ENCODE measurements at regions not wholly inside any gene's neighbourhood (a gene's known extent, or its start where the extent isn't known, plus 50 kb on each side); places are given as distances from the start of the nearest gene placed in this dataset.

- H3K9me3 ChIP-seq (replicated peaks; ENCODE audit: control insufficient read depth, insufficient read depth, low read length): no peaks in the 10 kb centered on the region
- peaks cover 0 to 5% of the 10 kb centered on the region in 2 experiments for H3K27me3 ChIP-seq (ENCODE audit: control insufficient read depth in 2 of 2, insufficient read depth in 2 of 2, low read length in 2 of 2)
- H4K20me1 ChIP-seq (replicated peaks; ENCODE audit: control insufficient read depth, extremely low read depth, insufficient read depth, low read length): no peaks in the 10 kb centered on the region
- FAIRE-seq: no peak
- H3K9me1 ChIP-seq (replicated peaks; ENCODE audit: control insufficient read depth, extremely low read depth, insufficient read depth, low read length): no peaks in the 10 kb centered on the region
- H3K9ac ChIP-seq (replicated peaks; ENCODE audit: extremely low read depth, insufficient read depth, low read length): no peak overlapping the region
- dilution Hi-C loops (cut with MboI; ENCODE audit: extremely low pct_ligation_motif_present, low sequenced_read_pairs) (no loop called here), intact Hi-C loops (cut with micrococcal nuclease) (no loop called here)
- H2AFZ ChIP-seq (ENCODE audit: low read depth, low read length): no peak overlapping the region
- H3K79me2 ChIP-seq (ENCODE audit: control insufficient read depth, insufficient read depth, low read length): no peaks in the 10 kb centered on the region
- no peak for DNase-seq (ENCODE audit: low read depth, low spot score)
- ChIA-PET CTCF (no interaction called here), POLR2A (no interaction called here)
- H3K4me1 ChIP-seq (ENCODE audit: control insufficient read depth, extremely low read depth, insufficient read depth, low read length): no peaks in the 10 kb centered on the region
- H3K4me3 ChIP-seq (replicated peaks in 1 of 3; ENCODE audit: insufficient read depth in 1 of 3, low read depth in 1 of 3, low read length in 3 of 3): no peak overlapping the region
- H3K27ac ChIP-seq (ENCODE audit: insufficient read depth, low read depth, low read length): no peak overlapping the region
- TF ChIP-seq FOS (IDR thresholded peaks at IDR 0.05; ENCODE audit: borderline replicate concordance, insufficient read depth, low read length): no peak
- no peak for TF ChIP-seq GATA2 (IDR thresholded peaks at IDR 0.05; ENCODE audit: insufficient read depth, insufficient read length, low read depth, low read length)
- TF ChIP-seq MYC (IDR thresholded peaks at IDR 0.05; ENCODE audit: low read depth, low read length): no peak
- TF ChIP-seq POLR2A (IDR thresholded peaks at IDR 0.05; ENCODE audit: low read depth, low read length): no peak
- TF ChIP-seq CTCF (IDR thresholded peaks at IDR 0.05; ENCODE audit: extremely low read depth in 1 of 2, insufficient read depth in 1 of 2, low read depth in 1 of 2, low read length in 2 of 2): no peak
- no peak for TF ChIP-seq JUN (IDR thresholded peaks at IDR 0.05; ENCODE audit: borderline replicate concordance, insufficient read depth, insufficient read length, low read depth)
- no peak for TF ChIP-seq POLR2AphosphoS5 (IDR thresholded peaks at IDR 0.05; ENCODE audit: insufficient read depth, low read depth, low read length)
- no peak for TF ChIP-seq MAX (IDR thresholded peaks at IDR 0.05; ENCODE audit: insufficient read depth, insufficient read length)
- TF ChIP-seq EZH2 (IDR thresholded peaks at IDR 0.05; ENCODE audit: borderline replicate concordance, low read depth, low read length, severe bottlenecking): no peak
- BruUV-seq (replicated peaks): no TSS peak
- H3K4me2 ChIP-seq (ENCODE audit: insufficient read depth, low read length): no peak overlapping the region
- no peaks in the 10 kb centered on the region for H3K36me3 ChIP-seq (ENCODE audit: control insufficient read depth in 2 of 2, extremely low read depth in 1 of 2, insufficient read depth in 2 of 2, low read length in 2 of 2)
Observed at GRCh38 chr5:53814819-53815218, 254.4 kb downstream of the NDUFS4 start.
